Caco-2 (cell line): ENCODE measurements at regions not wholly inside any gene's neighbourhood (a gene's known extent, or its start where the extent isn't known, plus 50 kb on each side); places are given as distances from the start of the nearest gene placed in this dataset.

Source experiments
- BruUV-seq: library from RNA; stranded (reverse); fragments of 400-500 nt; replicated peaks from 2 replicates; lab custom pipeline; 2021; lab: Mats Ljungman, UMichigan
- CTCF ChIA-PET: fragments of 300-600 bp; sonication (Branson Sonifier 250); formaldehyde crosslinking; loops from one replicate; lab custom pipeline; 2022; ENCODE audit warnings: antibody characterized with exemption; lab: Charles Lee
- POLR2A ChIA-PET: fragments of 300-600 bp; sonication (Branson Sonifier 250); formaldehyde crosslinking; loops from one replicate; lab custom pipeline; 2022; ENCODE audit warnings: antibody characterized with exemption; lab: Charles Lee
- DNase-seq, 2 experiments: peaks; one replicate each; pipeline versions ENCODE4 v3.0.0 to v3.0.0-alpha.2; 2020 to 2022
- H3K27me3 ChIP-seq: replicated peaks from 2 replicates; pipeline ENCODE4 v1.6.0; 2011; ENCODE audit warnings: low read length; ENCODE audit not compliant: control insufficient read depth, insufficient read depth
- H3K36me3 ChIP-seq: 2 replicates; pipeline ENCODE4 v1.5.1; 2011; ENCODE audit warnings: low read length; ENCODE audit not compliant: control insufficient read depth, insufficient read depth
- H3K4me1 ChIP-seq: fragments of 250-450 bp; sonication (Bioruptor Pico); 2 replicates; pipeline ENCODE4 v1.5.1; 2020; ENCODE audit warnings: mild to moderate bottlenecking
- H3K4me3 ChIP-seq: 2 replicates; pipeline ENCODE4 v1.5.1; 2011; ENCODE audit warnings: low read depth, mild to moderate bottlenecking, control low read depth, low read length
- H3K9me3 ChIP-seq: fragments of 250-450 bp; sonication (Bioruptor Pico); 2 replicates; pipeline ENCODE4 v1.5.1; 2020; ENCODE audit warnings: mild to moderate bottlenecking, moderate library complexity
- H3K27ac Mint-ChIP-seq: one replicate; pipeline ENCODE4 v1.8.0; 2022; ENCODE audit warnings: mixed read lengths; ENCODE audit not compliant: unreplicated experiment
- H3K27me3 Mint-ChIP-seq: one replicate; pipeline ENCODE4 v1.8.0; 2022; ENCODE audit warnings: mixed read lengths; ENCODE audit not compliant: insufficient read depth, unreplicated experiment
- H3K36me3 Mint-ChIP-seq: one replicate; pipeline ENCODE4 v1.8.0; 2022; ENCODE audit warnings: mild to moderate bottlenecking, mixed read lengths; ENCODE audit not compliant: insufficient read depth, unreplicated experiment
- H3K4me1 Mint-ChIP-seq: one replicate; pipeline ENCODE4 v1.8.0; 2022; ENCODE audit warnings: low read depth, mixed read lengths; ENCODE audit not compliant: unreplicated experiment
- H3K4me3 Mint-ChIP-seq: one replicate; pipeline ENCODE4 v1.8.0; 2022; ENCODE audit warnings: mild to moderate bottlenecking, moderate library complexity, mixed read lengths; ENCODE audit not compliant: unreplicated experiment
- H3K9me3 Mint-ChIP-seq: one replicate; pipeline ENCODE4 v1.8.0; 2022; ENCODE audit warnings: mixed read lengths; ENCODE audit not compliant: unreplicated experiment
- intact Hi-C: fragments of 100-400 bp; cut with micrococcal nuclease; formaldehyde crosslinking; loops from one replicate; pipeline ENCODE4 v1.10.0; 2022; ENCODE audit not compliant: unreplicated experiment
- TF ChIP-seq, protein P1 (sequence below), 2 experiments: fragments of 200-600 bp in 1 of 2; IDR thresholded peaks; 1 replicate in 1 of 2; 2 replicates in 1 of 2; pipeline versions ENCODE4 v1.5.1 to v1.8.0; 2011 to 2022; ENCODE audit warnings: antibody characterized with exemption in 1 of 2, control low read depth in 1 of 2, inconsistent platforms in 1 of 2, low read depth in 1 of 2, low read length in 1 of 2, mild to moderate bottlenecking in 1 of 2, moderate library complexity in 1 of 2; ENCODE audit not compliant: insufficient read depth in 1 of 2, severe bottlenecking in 1 of 2, unreplicated experiment in 1 of 2

DNA sequence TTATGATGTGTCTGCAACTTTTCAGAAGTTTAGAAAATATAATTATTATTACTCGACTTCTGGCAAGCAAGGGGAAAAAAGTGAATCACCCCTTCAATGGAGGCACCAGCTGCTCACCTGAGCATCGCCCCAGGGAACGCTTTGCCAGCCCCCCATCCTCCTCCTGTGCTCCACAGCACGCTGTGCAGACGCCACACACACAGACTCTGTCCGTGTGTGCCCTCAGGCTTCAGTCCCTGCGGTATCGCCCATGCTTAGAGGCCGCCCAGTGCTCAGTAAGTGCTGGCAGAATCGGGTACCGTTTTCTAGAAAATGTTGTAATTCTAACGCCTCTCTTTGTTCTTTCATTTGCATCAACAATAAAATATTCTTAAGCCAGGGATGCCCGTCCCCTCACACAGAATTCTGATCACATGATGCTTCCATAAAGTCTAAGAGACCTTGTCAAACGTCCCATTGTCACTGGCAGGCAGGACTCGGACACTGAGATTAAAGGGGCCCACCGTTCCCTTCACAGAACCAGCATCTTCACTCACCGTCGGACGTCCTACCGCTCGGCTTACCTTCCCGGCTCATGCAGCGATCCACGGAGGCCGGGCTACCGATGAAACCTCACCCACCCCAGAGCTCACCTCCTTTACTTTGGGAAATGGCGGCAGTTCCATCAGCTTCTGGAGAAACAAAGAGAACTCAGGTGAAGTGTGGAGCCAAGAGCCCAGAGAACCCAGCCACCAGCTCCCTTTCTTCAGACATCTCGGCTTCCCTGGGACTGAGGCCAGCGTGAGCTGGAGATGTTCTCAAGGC is 105.5 kb downstream of the DLL1 start:
- no peaks in the 10 kb centered on the region for H3K9me3 ChIP-seq
- Mint-ChIP-seq H3K9me3 (peaks cover 11% of the 10 kb centered on the region), H3K4me3 (no peak overlapping the region), H3K36me3 (no peaks in the 10 kb centered on the region), H3K4me1 (no peaks in the 10 kb centered on the region), H3K27me3 (peaks cover 6% of the 10 kb centered on the region), H3K27ac (no peak overlapping the region)
- H3K4me3 ChIP-seq, result no peak overlapping the region
- H3K4me1 ChIP-seq, result no peaks in the 10 kb centered on the region
- no peaks in the 10 kb centered on the region for H3K36me3 ChIP-seq
- POLR2A ChIA-PET, result no interaction called here
- no peak for DNase-seq
- intact Hi-C loops, result no loop called here
- BruUV-seq, result no TSS peak
- TF ChIP-seq, protein P1, sequence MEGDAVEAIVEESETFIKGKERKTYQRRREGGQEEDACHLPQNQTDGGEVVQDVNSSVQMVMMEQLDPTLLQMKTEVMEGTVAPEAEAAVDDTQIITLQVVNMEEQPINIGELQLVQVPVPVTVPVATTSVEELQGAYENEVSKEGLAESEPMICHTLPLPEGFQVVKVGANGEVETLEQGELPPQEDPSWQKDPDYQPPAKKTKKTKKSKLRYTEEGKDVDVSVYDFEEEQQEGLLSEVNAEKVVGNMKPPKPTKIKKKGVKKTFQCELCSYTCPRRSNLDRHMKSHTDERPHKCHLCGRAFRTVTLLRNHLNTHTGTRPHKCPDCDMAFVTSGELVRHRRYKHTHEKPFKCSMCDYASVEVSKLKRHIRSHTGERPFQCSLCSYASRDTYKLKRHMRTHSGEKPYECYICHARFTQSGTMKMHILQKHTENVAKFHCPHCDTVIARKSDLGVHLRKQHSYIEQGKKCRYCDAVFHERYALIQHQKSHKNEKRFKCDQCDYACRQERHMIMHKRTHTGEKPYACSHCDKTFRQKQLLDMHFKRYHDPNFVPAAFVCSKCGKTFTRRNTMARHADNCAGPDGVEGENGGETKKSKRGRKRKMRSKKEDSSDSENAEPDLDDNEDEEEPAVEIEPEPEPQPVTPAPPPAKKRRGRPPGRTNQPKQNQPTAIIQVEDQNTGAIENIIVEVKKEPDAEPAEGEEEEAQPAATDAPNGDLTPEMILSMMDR (IDR thresholded peaks at IDR 0.05; ENCODE audit: insufficient read depth in 1 of 2, low read depth in 1 of 2, low read length in 1 of 2, severe bottlenecking in 1 of 2, unreplicated experiment in 1 of 2), result no peak
- CTCF ChIA-PET, result no interaction called here
- no peaks in the 10 kb centered on the region for H3K27me3 ChIP-seq

DNA sequence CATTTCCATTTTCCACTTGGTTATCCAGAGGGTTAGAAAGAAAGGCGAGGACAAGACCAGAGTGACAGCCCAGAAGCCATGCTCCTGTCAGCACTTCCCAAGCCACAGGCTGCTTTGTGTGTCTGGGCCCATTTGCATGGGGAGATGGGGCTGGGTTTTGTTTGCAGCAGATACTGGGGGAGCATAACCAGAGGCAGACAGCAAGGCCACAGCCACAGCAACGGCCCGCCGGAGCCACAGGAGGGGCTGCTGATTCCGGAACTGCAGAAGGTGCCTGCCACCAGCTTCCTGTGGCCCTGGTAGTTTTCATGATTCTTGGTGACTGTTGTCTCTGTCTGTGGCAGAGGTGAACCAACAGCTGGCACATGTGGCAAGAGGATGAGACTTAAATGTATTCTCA is 106.6 kb downstream of the DLL1 start:
- ChIA-PET POLR2A (no interaction called here), CTCF (no interaction called here)
- H3K4me3 Mint-ChIP-seq, result no peak overlapping the region
- Histone ChIP-seq H3K4me1 (no peaks in the 10 kb centered on the region), H3K4me3 (no peak overlapping the region), H3K27me3 (no peaks in the 10 kb centered on the region), H3K36me3 (no peaks in the 10 kb centered on the region), H3K9me3 (no peaks in the 10 kb centered on the region)
- peaks cover 11% of the 10 kb centered on the region for H3K9me3 Mint-ChIP-seq
- DNase-seq, result no peak
- TF ChIP-seq, protein P1 (IDR thresholded peaks at IDR 0.05; ENCODE audit: insufficient read depth in 1 of 2, low read depth in 1 of 2, low read length in 1 of 2, severe bottlenecking in 1 of 2, unreplicated experiment in 1 of 2), result no peak
- no peak overlapping the region for H3K27ac Mint-ChIP-seq
- no TSS peak for BruUV-seq
- H3K36me3 Mint-ChIP-seq, result no peaks in the 10 kb centered on the region
- peaks cover 6% of the 10 kb centered on the region for H3K27me3 Mint-ChIP-seq
- intact Hi-C loops, result no loop called here
- no peaks in the 10 kb centered on the region for H3K4me1 Mint-ChIP-seq

DNA sequence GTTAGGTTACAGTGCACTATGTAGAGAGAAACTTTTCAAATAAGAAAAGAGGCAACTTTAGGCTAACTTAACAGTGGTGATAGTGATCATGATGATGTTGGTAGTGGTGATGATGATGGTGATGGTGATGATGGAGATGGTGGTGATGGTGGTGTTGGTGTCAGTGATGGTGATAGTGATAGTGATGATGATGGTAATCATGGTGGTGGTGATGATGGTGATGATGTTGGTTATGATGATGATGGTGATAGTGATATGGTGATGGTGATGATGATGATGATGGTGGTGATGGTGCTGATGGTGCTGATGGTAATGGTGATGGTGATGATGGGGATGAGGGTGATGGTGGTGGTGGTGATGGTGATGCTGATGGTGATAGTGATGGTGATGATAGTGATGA is 107.4 kb downstream of the DLL1 start:
- intact Hi-C loops, result no loop called here
- H3K27ac Mint-ChIP-seq, result no peak overlapping the region
- H3K4me1 Mint-ChIP-seq, result no peaks in the 10 kb centered on the region
- H3K9me3 Mint-ChIP-seq, result peaks cover 11% of the 10 kb centered on the region
- H3K4me1 ChIP-seq, result no peaks in the 10 kb centered on the region
- H3K27me3 Mint-ChIP-seq, result peaks cover 6% of the 10 kb centered on the region
- H3K36me3 ChIP-seq, result no peaks in the 10 kb centered on the region
- peaks cover under 1% of the 10 kb centered on the region for H3K36me3 Mint-ChIP-seq
- no peak overlapping the region for H3K4me3 Mint-ChIP-seq
- TF ChIP-seq, protein P1 (IDR thresholded peaks at IDR 0.05; ENCODE audit: insufficient read depth in 1 of 2, low read depth in 1 of 2, low read length in 1 of 2, severe bottlenecking in 1 of 2, unreplicated experiment in 1 of 2), result no peak
- DNase-seq, result no peak
- ChIA-PET CTCF (no interaction called here), POLR2A (no interaction called here)
- no peak overlapping the region for H3K4me3 ChIP-seq
- no TSS peak for BruUV-seq
- no peaks in the 10 kb centered on the region for H3K27me3 ChIP-seq
- no peaks in the 10 kb centered on the region for H3K9me3 ChIP-seq
